Fibroblast of lung (primary cell): ENCODE measurements at regions not wholly inside any gene's neighbourhood (a gene's known extent, or its start where the extent isn't known, plus 50 kb on each side); places are given as distances from the start of the nearest gene placed in this dataset.

Experiments used
- DNase-seq, 2 donors: peaks; one replicate each; pipeline versions ENCODE4 v3.0.0 to v3.0.0-alpha.2; 2010; ENCODE audit warnings: low read depth in 2 of 2
- H2AFZ ChIP-seq: 2 replicates; pipeline ENCODE4 v1.5.1; 2012; ENCODE audit warnings: low read length, control low read depth, inconsistent platforms
- H3K27ac ChIP-seq: 2 replicates; pipeline ENCODE4 v1.5.1; 2011; ENCODE audit warnings: low read length, control low read depth; ENCODE audit not compliant: insufficient read depth
- H3K27me3 ChIP-seq: 2 replicates; pipeline ENCODE4 v1.5.1; 2011; ENCODE audit warnings: mild to moderate bottlenecking, low read length; ENCODE audit not compliant: control insufficient read depth, insufficient read depth
- H3K36me3 ChIP-seq: 2 replicates; pipeline ENCODE4 v1.5.1; 2011; ENCODE audit warnings: low read length; ENCODE audit not compliant: control insufficient read depth, insufficient read depth
- H3K4me1 ChIP-seq: 2 replicates; pipeline ENCODE4 v1.5.1; 2011; ENCODE audit warnings: low read length; ENCODE audit not compliant: control insufficient read depth, insufficient read depth; ENCODE audit errors: extremely low read depth
- H3K4me2 ChIP-seq: 2 replicates; pipeline ENCODE4 v1.5.1; 2011; ENCODE audit warnings: low read length, control low read depth; ENCODE audit not compliant: insufficient read depth; ENCODE audit errors: extremely low read depth
- H3K4me3 ChIP-seq, 4 experiments: fragments of 200-600 bp in 1 of 4; sonication (generic) in 1 of 4; replicated peaks in 1 of 4; 2 replicates each; pipeline ENCODE4 v1.5.1; 2011 to 2016; ENCODE audit warnings: low read length in 4 of 4, low read depth in 3 of 4, mild to moderate bottlenecking in 3 of 4, control low read depth in 2 of 4, inconsistent platforms in 1 of 4, mixed read lengths in 1 of 4; ENCODE audit not compliant: insufficient read depth in 1 of 4; ENCODE audit errors: control extremely low read depth in 1 of 4
- H3K79me2 ChIP-seq: 2 replicates; pipeline ENCODE4 v1.5.1; 2012; ENCODE audit warnings: mild to moderate bottlenecking, low read length, inconsistent platforms; ENCODE audit not compliant: control insufficient read depth, insufficient read depth
- H3K9ac ChIP-seq: 2 replicates; pipeline ENCODE4 v1.5.1; 2011; ENCODE audit warnings: mild to moderate bottlenecking, low read length, control low read depth; ENCODE audit not compliant: insufficient read depth
- H3K9me3 ChIP-seq: 2 replicates; pipeline ENCODE4 v1.5.1; 2012; ENCODE audit warnings: low read depth, low read length; ENCODE audit not compliant: control insufficient read depth, insufficient read depth
- H4K20me1 ChIP-seq: 2 replicates; pipeline ENCODE4 v1.5.1; 2011; ENCODE audit warnings: low read length; ENCODE audit not compliant: control insufficient read depth, insufficient read depth; ENCODE audit errors: extremely low read depth
- CTCF ChIP-seq, 2 donors: IDR thresholded peaks in 1 of 2; conservative IDR thresholded peaks in 1 of 2; 1 replicate in 1 of 2; 2 replicates in 1 of 2; pipeline ENCODE4 v1.5.1; 2011 to 2012; ENCODE audit warnings: low read length in 2 of 2, control low read depth in 1 of 2, inconsistent platforms in 1 of 2, low read depth in 1 of 2, mild to moderate bottlenecking in 1 of 2
- EZH2 ChIP-seq: IDR thresholded peaks from 2 replicates; pipeline ENCODE4 v1.5.1; 2012; ENCODE audit warnings: low read length, control low read depth, mild to moderate bottlenecking; ENCODE audit errors: missing control alignments

GRCh38 chr2:107475859-107476258, 350.8 kb upstream of the RGPD4 start:
- no peaks in the 10 kb centered on the region for H3K79me2 ChIP-seq
- no peak overlapping the region for H3K27ac ChIP-seq
- H3K9me3 ChIP-seq: no peaks in the 10 kb centered on the region
- no peaks in the 10 kb centered on the region for H3K4me1 ChIP-seq
- TF ChIP-seq CTCF (conservative IDR thresholded peaks at IDR 0.05 in 1 of 2, IDR thresholded peaks at IDR 0.05 in 1 of 2; ENCODE audit: low read depth in 1 of 2, low read length in 2 of 2): no peak
- TF ChIP-seq EZH2: no peak
- no peaks in the 10 kb centered on the region for H3K27me3 ChIP-seq
- no peaks in the 10 kb centered on the region for H3K36me3 ChIP-seq
- no peak overlapping the region for H2AFZ ChIP-seq
- H4K20me1 ChIP-seq: no peaks in the 10 kb centered on the region
- H3K9ac ChIP-seq: no peak overlapping the region
- H3K4me3 ChIP-seq: no peak overlapping the region
- no peak for DNase-seq
- no peak overlapping the region for H3K4me2 ChIP-seq

DNA sequence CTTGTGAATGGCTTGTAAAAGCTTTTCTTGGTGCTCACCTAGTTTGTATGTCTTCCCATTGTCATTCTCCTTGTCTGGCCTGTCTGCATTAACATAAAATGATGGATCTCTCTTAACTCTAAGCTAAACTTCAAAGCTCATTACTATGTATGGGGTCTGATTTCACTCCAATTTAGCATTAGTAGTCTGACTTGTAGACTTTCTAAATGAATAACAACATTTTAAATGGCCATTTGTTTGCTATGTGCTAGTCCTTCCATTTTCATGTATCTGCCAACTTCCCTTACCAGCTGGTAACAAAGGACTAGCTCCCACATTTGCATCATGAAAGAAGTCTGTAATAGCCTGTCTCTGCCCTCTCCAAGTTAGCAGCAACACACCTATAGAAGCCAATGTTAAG, 324.2 kb upstream of the RGPD4 start:
- H3K27me3 ChIP-seq: no peaks in the 10 kb centered on the region
- H3K4me2 ChIP-seq: no peak overlapping the region
- TF ChIP-seq CTCF (conservative IDR thresholded peaks at IDR 0.05 in 1 of 2, IDR thresholded peaks at IDR 0.05 in 1 of 2; ENCODE audit: low read depth in 1 of 2, low read length in 2 of 2) (no peak), EZH2 (no peak)
- H3K4me3 ChIP-seq: no peak overlapping the region
- H3K36me3 ChIP-seq: no peaks in the 10 kb centered on the region
- DNase-seq: no peak
- no peak overlapping the region for H3K9ac ChIP-seq
- H3K79me2 ChIP-seq: no peaks in the 10 kb centered on the region
- H2AFZ ChIP-seq: no peak overlapping the region
- H4K20me1 ChIP-seq: no peaks in the 10 kb centered on the region
- no peaks in the 10 kb centered on the region for H3K9me3 ChIP-seq
- H3K4me1 ChIP-seq: no peaks in the 10 kb centered on the region
- H3K27ac ChIP-seq: no peak overlapping the region

- no peaks in the 10 kb centered on the region for H3K27me3 ChIP-seq
- no peak overlapping the region for H2AFZ ChIP-seq
- H3K4me2 ChIP-seq: no peak overlapping the region
- DNase-seq: no peak
- H4K20me1 ChIP-seq: no peaks in the 10 kb centered on the region
- H3K9me3 ChIP-seq: no peaks in the 10 kb centered on the region
- no peaks in the 10 kb centered on the region for H3K4me1 ChIP-seq
- no peak for TF ChIP-seq EZH2
- no peak for TF ChIP-seq CTCF (conservative IDR thresholded peaks at IDR 0.05 in 1 of 2, IDR thresholded peaks at IDR 0.05 in 1 of 2; ENCODE audit: low read depth in 1 of 2, low read length in 2 of 2)
- no peak overlapping the region for H3K27ac ChIP-seq
- H3K79me2 ChIP-seq: no peaks in the 10 kb centered on the region
- no peak overlapping the region for H3K9ac ChIP-seq
- H3K4me3 ChIP-seq: no peak overlapping the region
- no peaks in the 10 kb centered on the region for H3K36me3 ChIP-seq
These were observed 314.5 kb upstream of the RGPD4 start for GRCh38 chr2:107511970-107512789.
